WERI-Rb-1 (cell line): ENCODE measurements at regions not wholly inside any gene's neighbourhood (a gene's known extent, or its start where the extent isn't known, plus 50 kb on each side); places are given as distances from the start of the nearest gene placed in this dataset.
A peak's percentile ranks its signal among the peaks of the same experiment; 100 is the strongest.

Experiments
- DNase-seq: peaks from one replicate; pipeline ENCODE4 v3.0.0-alpha.2; 2020
- H3K27ac ChIP-seq: fragments of 250-450 bp; sonication (Bioruptor Pico); 2 replicates; pipeline ENCODE4 v1.5.1; 2020; ENCODE audit warnings: mild to moderate bottlenecking, moderate library complexity
- H3K27me3 ChIP-seq: fragments of 250-450 bp; sonication (Bioruptor Pico); 2 replicates; pipeline ENCODE4 v1.5.1; 2021; ENCODE audit warnings: mild to moderate bottlenecking, low read depth, moderate library complexity; ENCODE audit not compliant: insufficient read depth, severe bottlenecking
- H3K36me3 ChIP-seq: fragments of 250-450 bp; sonication (Bioruptor Pico); 2 replicates; pipeline ENCODE4 v1.5.1; 2020; ENCODE audit warnings: mild to moderate bottlenecking, moderate library complexity
- H3K4me3 ChIP-seq: 2 replicates; pipeline ENCODE4 v1.5.1; 2011; ENCODE audit warnings: low read depth, mild to moderate bottlenecking, control low read depth, low read length
- H3K9me3 ChIP-seq: fragments of 250-450 bp; sonication (Bioruptor Pico); 2 replicates; pipeline ENCODE4 v1.5.1; 2021; ENCODE audit warnings: mild to moderate bottlenecking, moderate library complexity; ENCODE audit not compliant: severe bottlenecking
- TF ChIP-seq, protein P1 (sequence below): IDR thresholded peaks from 2 replicates; pipeline ENCODE4 v1.5.1; 2011; ENCODE audit warnings: low read depth, mild to moderate bottlenecking, control low read depth, inconsistent platforms, low read length

DNA sequence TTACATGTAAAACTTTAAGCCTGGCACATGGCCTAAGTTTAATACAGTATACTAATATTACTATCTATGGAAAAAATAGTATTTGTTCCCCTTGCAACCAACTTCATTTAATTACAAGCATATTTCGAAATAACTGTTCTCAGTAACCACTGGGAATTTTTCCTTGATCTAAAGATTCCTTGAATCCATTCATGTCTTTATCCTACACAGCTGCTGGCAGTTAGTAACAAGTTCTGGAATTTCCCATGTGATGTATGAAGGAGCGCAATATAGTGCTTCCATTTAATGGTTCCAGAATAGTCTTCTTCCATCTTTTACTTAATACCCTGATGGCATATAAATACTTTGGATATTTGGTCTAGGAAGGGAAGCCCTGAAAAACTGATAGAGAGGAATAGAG is 136.5 kb downstream of the AASDH start:
- DNase-seq = no peak
- Histone ChIP-seq H3K27ac (no peak overlapping the region), H3K36me3 (no peaks in the 10 kb centered on the region; the same call in none of the 2 replicates), H3K27me3 (no peaks in the 10 kb centered on the region), H3K4me3 (no peak overlapping the region), H3K9me3 (no peaks in the 10 kb centered on the region)
- TF ChIP-seq, protein P1, sequence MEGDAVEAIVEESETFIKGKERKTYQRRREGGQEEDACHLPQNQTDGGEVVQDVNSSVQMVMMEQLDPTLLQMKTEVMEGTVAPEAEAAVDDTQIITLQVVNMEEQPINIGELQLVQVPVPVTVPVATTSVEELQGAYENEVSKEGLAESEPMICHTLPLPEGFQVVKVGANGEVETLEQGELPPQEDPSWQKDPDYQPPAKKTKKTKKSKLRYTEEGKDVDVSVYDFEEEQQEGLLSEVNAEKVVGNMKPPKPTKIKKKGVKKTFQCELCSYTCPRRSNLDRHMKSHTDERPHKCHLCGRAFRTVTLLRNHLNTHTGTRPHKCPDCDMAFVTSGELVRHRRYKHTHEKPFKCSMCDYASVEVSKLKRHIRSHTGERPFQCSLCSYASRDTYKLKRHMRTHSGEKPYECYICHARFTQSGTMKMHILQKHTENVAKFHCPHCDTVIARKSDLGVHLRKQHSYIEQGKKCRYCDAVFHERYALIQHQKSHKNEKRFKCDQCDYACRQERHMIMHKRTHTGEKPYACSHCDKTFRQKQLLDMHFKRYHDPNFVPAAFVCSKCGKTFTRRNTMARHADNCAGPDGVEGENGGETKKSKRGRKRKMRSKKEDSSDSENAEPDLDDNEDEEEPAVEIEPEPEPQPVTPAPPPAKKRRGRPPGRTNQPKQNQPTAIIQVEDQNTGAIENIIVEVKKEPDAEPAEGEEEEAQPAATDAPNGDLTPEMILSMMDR = no peak

GRCh38 chr4:56247646-56248045 is 139.6 kb downstream of the AASDH start:
- no peak for DNase-seq
- Histone ChIP-seq H3K9me3 (no peaks in the 10 kb centered on the region), H3K36me3 (no peaks in the 10 kb centered on the region), H3K27me3 (no peaks in the 10 kb centered on the region), H3K27ac (no peak overlapping the region), H3K4me3 (no peak overlapping the region)
- TF ChIP-seq, protein P1 = no peak

GRCh38 chr4:56246233-56246610 is 141.1 kb downstream of the AASDH start:
- no peak overlapping the region for H3K4me3 ChIP-seq
- no peaks in the 10 kb centered on the region for H3K36me3 ChIP-seq
- H3K27me3 ChIP-seq = no peaks in the 10 kb centered on the region
- no peak overlapping the region for H3K27ac ChIP-seq
- TF ChIP-seq, protein P1 = no peak
- DNase-seq = no peak
- H3K9me3 ChIP-seq = no peaks in the 10 kb centered on the region

- Histone ChIP-seq H3K9me3 (no peaks in the 10 kb centered on the region), H3K27me3 (no peaks in the 10 kb centered on the region), H3K27ac (no peak overlapping the region), H3K36me3 (no peaks in the 10 kb centered on the region), H3K4me3 (no peak overlapping the region)
- no peak for DNase-seq
- TF ChIP-seq, protein P1 = no peak
Measured at GRCh38 chr4:56245547-56246232, 141.6 kb downstream of the AASDH start.

DNA sequence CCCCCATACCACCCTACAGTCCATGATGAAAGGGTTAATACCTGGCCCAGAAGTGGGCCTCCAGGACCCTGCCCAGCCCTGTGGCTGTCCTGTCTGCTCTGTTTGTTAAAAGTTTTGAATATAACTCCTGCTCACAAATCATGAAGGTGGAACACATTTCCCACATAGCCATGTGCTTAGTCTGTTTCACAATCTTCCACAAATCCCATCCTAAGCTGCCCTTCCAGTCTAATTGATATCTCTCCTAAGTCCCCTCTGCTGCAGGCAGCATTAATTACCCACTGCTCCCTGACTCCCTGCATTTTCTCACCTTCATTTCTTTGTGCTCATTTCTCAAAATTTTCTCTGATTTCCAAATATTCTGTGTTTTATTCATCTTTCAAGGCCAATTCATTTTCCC is 142.6 kb downstream of the AASDH start:
- DNase-seq = peak; percentile 21
- H3K27me3 ChIP-seq = no peaks in the 10 kb centered on the region
- no peak overlapping the region for H3K27ac ChIP-seq
- TF ChIP-seq, protein P1 = no peak
- H3K36me3 ChIP-seq = no peaks in the 10 kb centered on the region
- H3K4me3 ChIP-seq = no peak overlapping the region
- no peaks in the 10 kb centered on the region for H3K9me3 ChIP-seq

DNA sequence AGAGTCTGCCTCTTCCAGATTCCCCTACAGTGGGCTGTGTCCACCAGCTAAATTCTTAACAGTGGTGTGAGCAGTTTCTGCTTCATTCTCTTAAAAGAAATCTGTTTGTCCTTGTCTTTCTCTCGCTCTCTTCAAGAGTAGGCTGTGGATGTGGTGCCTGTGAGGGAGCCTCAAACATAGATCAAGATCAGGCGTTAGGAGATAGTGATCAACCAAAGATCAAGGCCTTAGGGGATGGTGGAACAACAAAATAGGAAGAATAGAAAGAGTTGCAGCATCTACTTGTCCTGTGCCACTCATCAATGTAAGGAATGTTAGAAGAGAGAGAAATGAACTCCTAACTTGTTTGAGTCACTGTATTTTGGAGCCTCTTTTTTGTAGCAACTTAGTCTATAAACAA is 144.2 kb downstream of the AASDH start:
- Histone ChIP-seq H3K36me3 (no peaks in the 10 kb centered on the region), H3K27me3 (no peaks in the 10 kb centered on the region), H3K9me3 (no peaks in the 10 kb centered on the region), H3K27ac (no peak overlapping the region), H3K4me3 (no peak overlapping the region)
- DNase-seq = no peak
- TF ChIP-seq, protein P1 = no peak
